ENCODE measurements at regions not wholly inside any gene's neighbourhood (a gene's known extent, or its start where the extent isn't known, plus 50 kb on each side); places are given as distances from the start of the nearest gene placed in this dataset.

- ATAC-seq (ENCODE audit: low FRiP score in 2 of 2) (no peak), DNase-seq (no peak)
- Histone ChIP-seq H3K4me1 (no peaks in the 10 kb centered on the region), H3K9me3 (no peaks in the 10 kb centered on the region), H3K36me3 (no peaks in the 10 kb centered on the region), H3K27ac (no peak overlapping the region), H3K27me3 (no peaks in the 10 kb centered on the region), H3K4me3 (no peak overlapping the region)
- 87 to 96% methylated on average over 2 of the region's 2 CpGs for WGBS, 2 donors
- TF ChIP-seq POLR2A (IDR thresholded peaks at IDR 0.05) (no peak), EP300 (IDR thresholded peaks at IDR 0.05) (no peak), POLR2AphosphoS5 (IDR thresholded peaks at IDR 0.05) (no peak), CTCF (IDR thresholded peaks at IDR 0.05) (no peak)
Measured at GRCh38 chr3:157652366-157652765, 149.2 kb upstream of the VEPH1 start.

- no peak for TF ChIP-seq CTCF (IDR thresholded peaks at IDR 0.05)
- H3K36me3 ChIP-seq = no peaks in the 10 kb centered on the region
- no peaks in the 10 kb centered on the region for H3K27me3 ChIP-seq
- 84 to 88% methylated on average over 1 of the region's 1 CpG for WGBS, 2 donors
- DNase-seq = no peak
- no peaks in the 10 kb centered on the region for H3K4me1 ChIP-seq
- no peaks in the 10 kb centered on the region for H3K9me3 ChIP-seq
- ATAC-seq (ENCODE audit: low FRiP score in 2 of 2) = no peak
- H3K4me3 ChIP-seq = no peak overlapping the region
- no peak overlapping the region for H3K27ac ChIP-seq
Measured at GRCh38 chr3:157650699-157651098, 147.5 kb upstream of the VEPH1 start.

GRCh38 chr3:157650172-157650571 lies 147.0 kb upstream of the VEPH1 start:
- TF ChIP-seq EP300 (IDR thresholded peaks at IDR 0.05) (no peak), CTCF (IDR thresholded peaks at IDR 0.05) (no peak), POLR2AphosphoS5 (IDR thresholded peaks at IDR 0.05) (no peak), POLR2A (IDR thresholded peaks at IDR 0.05) (no peak)
- Histone ChIP-seq H3K27ac (no peak overlapping the region), H3K4me1 (no peaks in the 10 kb centered on the region), H3K9me3 (no peaks in the 10 kb centered on the region), H3K27me3 (no peaks in the 10 kb centered on the region), H3K36me3 (no peaks in the 10 kb centered on the region), H3K4me3 (no peak overlapping the region)
- 20 to 29% methylated on average over 1 of the region's 1 CpG for WGBS, 2 donors
- DNase-seq (no peak), ATAC-seq (ENCODE audit: low FRiP score in 2 of 2) (no peak)

GRCh38 chr3:157649511-157649910 lies 146.3 kb upstream of the VEPH1 start:
- ATAC-seq (ENCODE audit: low FRiP score in 2 of 2) (no peak), DNase-seq (no peak)
- Histone ChIP-seq H3K27ac (no peak overlapping the region), H3K36me3 (no peaks in the 10 kb centered on the region), H3K4me3 (no peak overlapping the region), H3K27me3 (no peaks in the 10 kb centered on the region), H3K4me1 (no peaks in the 10 kb centered on the region), H3K9me3 (no peaks in the 10 kb centered on the region)
- WGBS, 2 donors = 81 to 85% methylated on average over 1 of the region's 1 CpG
- TF ChIP-seq POLR2A (IDR thresholded peaks at IDR 0.05) = no peak

- WGBS, 2 donors = 84 to 95% methylated on average over 4 of the region's 4 CpGs
- Histone ChIP-seq H3K27me3 (no peaks in the 10 kb centered on the region), H3K9me3 (no peaks in the 10 kb centered on the region), H3K4me1 (no peaks in the 10 kb centered on the region), H3K36me3 (no peaks in the 10 kb centered on the region), H3K27ac (no peak overlapping the region), H3K4me3 (no peak overlapping the region)
- TF ChIP-seq POLR2A (IDR thresholded peaks at IDR 0.05) (no peak), EP300 (IDR thresholded peaks at IDR 0.05) (no peak)
- DNase-seq = no peak
- no peak for ATAC-seq (ENCODE audit: low FRiP score in 2 of 2)
Measured at GRCh38 chr3:157647820-157648219, 144.6 kb upstream of the VEPH1 start.

- Histone ChIP-seq H3K27me3 (no peaks in the 10 kb centered on the region), H3K4me3 (no peak overlapping the region), H3K9me3 (peaks cover 0 to 4% (median 0%) of the 10 kb centered on the region in 4 donors), H3K36me3 (no peaks in the 10 kb centered on the region), H3K27ac (no peak overlapping the region), H3K4me1 (no peaks in the 10 kb centered on the region)
- ATAC-seq (ENCODE audit: low FRiP score in 2 of 2) (no peak), DNase-seq (no peak)
- TF ChIP-seq POLR2AphosphoS5 (IDR thresholded peaks at IDR 0.05) (no peak), CTCF (IDR thresholded peaks at IDR 0.05) (no peak), EP300 (IDR thresholded peaks at IDR 0.05) (no peak), POLR2A (IDR thresholded peaks at IDR 0.05) (no peak)
- WGBS, 2 donors = 78 to 80% methylated on average over 2 of the region's 2 CpGs
Measured at GRCh38 chr3:157639756-157640426, 136.7 kb upstream of the VEPH1 start.

Measured in upper lobe of left lung (tissue), 6 donors.